ENCODE measurements at regions not wholly inside any gene's neighbourhood (a gene's known extent, or its start where the extent isn't known, plus 50 kb on each side); places are given as distances from the start of the nearest gene placed in this dataset.

GRCh38 chr12:16807731-16808130 is 201.8 kb upstream of the LMO3 start:
- Histone ChIP-seq H3K4me2 (ENCODE audit: low read length) (no peak overlapping the region), H4K20me1 (ENCODE audit: insufficient read depth) (no peaks in the 10 kb centered on the region), H3K4me3 (ENCODE audit: low read length) (no peak overlapping the region), H2AFZ (ENCODE audit: low read depth, low read length) (no peak overlapping the region), H3K36me3 (ENCODE audit: insufficient read depth, low read length) (no peaks in the 10 kb centered on the region), H3K79me2 (replicated peaks; ENCODE audit: insufficient read depth, low read length) (no peaks in the 10 kb centered on the region), H3K27ac (ENCODE audit: low read length) (no peak overlapping the region), H3K9me3 (ENCODE audit: low read length) (no peaks in the 10 kb centered on the region), H3F3A (ENCODE audit: insufficient read depth, low read length, poor library complexity, severe bottlenecking) (no peaks in the 10 kb centered on the region), H3K27me3 (ENCODE audit: insufficient read depth, low read depth, low read length) (no peaks in the 10 kb centered on the region), H3K9me2 (ENCODE audit: insufficient read depth, low read length) (no peaks in the 10 kb centered on the region), H3K9ac (ENCODE audit: low read length) (no peak overlapping the region)
- TF ChIP-seq POLR2AphosphoS5 (IDR thresholded peaks at IDR 0.05): no peak
- TF ChIP-seq TAF1 (IDR thresholded peaks at IDR 0.05; ENCODE audit: low read depth): no peak
- no peak for TF ChIP-seq SMC3 (conservative IDR thresholded peaks at IDR 0.05; ENCODE audit: poor library complexity)
- TF ChIP-seq CTCF (IDR thresholded peaks at IDR 0.05; ENCODE audit: poor library complexity, severe bottlenecking): no peak

- Histone ChIP-seq H3F3A (ENCODE audit: insufficient read depth, low read length, poor library complexity, severe bottlenecking) (no peaks in the 10 kb centered on the region), H3K9me3 (ENCODE audit: low read length) (no peaks in the 10 kb centered on the region), H3K27ac (ENCODE audit: low read length) (no peak overlapping the region), H3K9me2 (ENCODE audit: insufficient read depth, low read length) (no peaks in the 10 kb centered on the region), H3K79me2 (replicated peaks; ENCODE audit: insufficient read depth, low read length) (no peaks in the 10 kb centered on the region), H3K9ac (ENCODE audit: low read length) (no peak overlapping the region), H2AFZ (ENCODE audit: low read depth, low read length) (no peak overlapping the region), H3K36me3 (ENCODE audit: insufficient read depth, low read length) (no peaks in the 10 kb centered on the region), H3K4me2 (ENCODE audit: low read length) (no peak overlapping the region), H4K20me1 (ENCODE audit: insufficient read depth) (no peaks in the 10 kb centered on the region), H3K4me3 (ENCODE audit: low read length) (no peak overlapping the region), H3K27me3 (ENCODE audit: insufficient read depth, low read depth, low read length) (no peaks in the 10 kb centered on the region)
- no peak for TF ChIP-seq MXI1 (conservative IDR thresholded peaks at IDR 0.05; ENCODE audit: poor library complexity, severe bottlenecking)
- no peak for TF ChIP-seq POLR2AphosphoS5 (IDR thresholded peaks at IDR 0.05)
- no peak for TF ChIP-seq RAD21 (conservative IDR thresholded peaks at IDR 0.05)
- no peak for TF ChIP-seq TAF1 (IDR thresholded peaks at IDR 0.05; ENCODE audit: low read depth)
- TF ChIP-seq CTCF (IDR thresholded peaks at IDR 0.05; ENCODE audit: poor library complexity, severe bottlenecking): no peak
- no peak for TF ChIP-seq EP300 (conservative IDR thresholded peaks at IDR 0.05; ENCODE audit: poor library complexity, severe bottlenecking)
- no peak for TF ChIP-seq REST (IDR thresholded peaks at IDR 0.05; ENCODE audit: borderline replicate concordance)
- no peak for TF ChIP-seq SMC3 (conservative IDR thresholded peaks at IDR 0.05; ENCODE audit: poor library complexity)
- TF ChIP-seq EZH2 (IDR thresholded peaks at IDR 0.05; ENCODE audit: borderline replicate concordance, insufficient read depth, low read length, poor library complexity, severe bottlenecking): no peak
Observed at GRCh38 chr12:16796168-16796567, 190.2 kb upstream of the LMO3 start.

All from neural cell (in vitro differentiated cells).